MM.1S (cell line): ENCODE measurements at regions not wholly inside any gene's neighbourhood (a gene's known extent, or its start where the extent isn't known, plus 50 kb on each side); places are given as distances from the start of the nearest gene placed in this dataset.

ENCODE experiments used
- EZH2 ChIP-seq: fragments of 300-600 bp; sonication (generic); optimal IDR thresholded peaks from 2 replicates; pipeline ENCODE3; 2017; ENCODE audit warnings: low read depth, mild to moderate bottlenecking, antibody characterized with exemption, low read length, mixed read lengths
- EZH2phosphoT487 ChIP-seq: fragments of 300-600 bp; sonication (generic); IDR thresholded peaks from 2 replicates; pipeline ENCODE4 v1.6.1; 2018; ENCODE audit warnings: antibody characterized with exemption, low read length
- TF ChIP-seq, protein P1 (sequence below): fragments of 300-600 bp; sonication (generic); IDR thresholded peaks from 2 replicates; pipeline ENCODE4 v1.5.1; 2016; ENCODE audit warnings: antibody characterized with exemption, low read length, mixed read lengths

DNA sequence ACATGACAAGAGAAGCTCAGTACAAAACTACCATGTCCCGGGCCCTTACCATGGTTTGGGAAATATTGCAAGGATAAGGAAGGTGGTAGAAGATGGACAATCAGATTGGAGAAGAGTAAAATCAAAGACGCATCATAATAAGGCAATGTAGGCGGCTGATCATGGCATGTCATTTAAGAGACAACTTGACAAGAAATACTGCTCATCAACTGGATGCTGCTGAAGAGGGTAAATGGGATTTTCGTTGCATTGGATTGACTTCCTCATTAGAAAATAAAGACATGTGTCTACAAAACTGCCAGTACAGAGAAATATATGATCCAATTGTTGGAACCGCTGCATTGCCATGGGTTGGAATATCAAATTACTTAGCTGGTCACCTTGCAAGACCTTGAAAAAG is 238.3 kb upstream of the NCKAP5 start:
- TF ChIP-seq EZH2phosphoT487 (no peak), EZH2 (no peak)
- TF ChIP-seq, protein P1, sequence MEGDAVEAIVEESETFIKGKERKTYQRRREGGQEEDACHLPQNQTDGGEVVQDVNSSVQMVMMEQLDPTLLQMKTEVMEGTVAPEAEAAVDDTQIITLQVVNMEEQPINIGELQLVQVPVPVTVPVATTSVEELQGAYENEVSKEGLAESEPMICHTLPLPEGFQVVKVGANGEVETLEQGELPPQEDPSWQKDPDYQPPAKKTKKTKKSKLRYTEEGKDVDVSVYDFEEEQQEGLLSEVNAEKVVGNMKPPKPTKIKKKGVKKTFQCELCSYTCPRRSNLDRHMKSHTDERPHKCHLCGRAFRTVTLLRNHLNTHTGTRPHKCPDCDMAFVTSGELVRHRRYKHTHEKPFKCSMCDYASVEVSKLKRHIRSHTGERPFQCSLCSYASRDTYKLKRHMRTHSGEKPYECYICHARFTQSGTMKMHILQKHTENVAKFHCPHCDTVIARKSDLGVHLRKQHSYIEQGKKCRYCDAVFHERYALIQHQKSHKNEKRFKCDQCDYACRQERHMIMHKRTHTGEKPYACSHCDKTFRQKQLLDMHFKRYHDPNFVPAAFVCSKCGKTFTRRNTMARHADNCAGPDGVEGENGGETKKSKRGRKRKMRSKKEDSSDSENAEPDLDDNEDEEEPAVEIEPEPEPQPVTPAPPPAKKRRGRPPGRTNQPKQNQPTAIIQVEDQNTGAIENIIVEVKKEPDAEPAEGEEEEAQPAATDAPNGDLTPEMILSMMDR = no peak
